ENCODE measurements at regions not wholly inside any gene's neighbourhood (a gene's known extent, or its start where the extent isn't known, plus 50 kb on each side); places are given as distances from the start of the nearest gene placed in this dataset.
A peak's percentile ranks its signal among the peaks of the same experiment; 100 is the strongest.

DNA sequence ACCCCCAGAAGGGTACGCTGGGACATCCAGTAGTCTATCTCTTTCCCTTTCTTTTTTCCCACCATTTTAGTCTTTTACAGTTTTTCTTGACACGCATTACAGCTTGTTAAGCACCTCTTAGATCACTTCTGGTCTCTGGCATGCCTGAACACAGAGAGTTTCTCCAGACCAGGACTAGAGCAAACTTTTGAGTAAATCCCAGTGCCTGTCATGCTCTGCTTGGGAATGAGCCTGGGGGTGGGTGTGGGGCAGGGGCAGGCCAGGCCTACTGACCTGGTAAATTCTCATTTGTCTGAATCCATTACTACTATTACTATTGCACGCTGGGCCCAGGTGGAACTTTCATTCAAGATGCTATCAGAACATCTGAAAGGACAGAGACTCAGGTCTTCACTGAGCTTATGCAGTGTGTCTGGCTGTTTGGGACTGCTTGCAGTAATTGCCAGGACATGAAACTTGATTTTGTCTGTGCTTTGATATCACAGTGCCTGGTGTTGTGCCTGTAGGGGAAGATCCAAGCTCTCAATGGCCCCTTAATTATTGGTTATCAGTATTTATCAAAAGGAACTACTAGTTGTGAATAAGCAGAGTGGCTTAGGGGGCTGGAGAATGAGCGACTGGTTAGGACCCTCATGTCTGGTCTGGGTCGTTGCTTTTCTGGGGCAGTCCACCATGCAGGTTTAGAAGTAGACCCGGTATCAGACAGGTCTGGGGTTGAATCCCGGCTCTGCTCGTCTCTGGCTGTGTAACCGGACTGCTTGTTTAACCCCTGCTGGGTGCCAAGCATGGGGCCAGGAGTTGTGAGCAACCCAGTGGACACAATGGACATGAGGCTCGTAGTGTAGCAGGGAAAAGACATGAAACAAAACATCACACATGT, 196.1 kb upstream of the TLE3 start:
- DNase-seq: no peak

DNA sequence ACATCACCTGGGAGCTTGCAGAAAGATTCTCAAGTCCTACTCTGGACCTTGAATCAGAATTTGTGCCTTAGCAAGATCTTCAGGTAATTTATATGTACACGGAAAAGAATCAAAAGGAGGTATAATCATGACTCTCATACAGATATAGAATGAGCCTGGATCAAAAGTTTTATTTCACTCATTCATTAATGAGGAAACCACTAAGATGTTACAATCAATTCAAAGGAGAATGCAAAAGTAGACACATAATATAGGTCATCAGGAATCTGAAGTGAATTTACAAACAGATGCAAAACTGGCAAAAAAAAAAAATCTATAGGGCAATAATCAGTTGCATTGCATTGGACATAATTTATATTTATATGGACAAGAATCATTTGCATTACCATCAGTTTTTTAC, 195.4 kb upstream of the TLE3 start:
- no peak for DNase-seq

DNA sequence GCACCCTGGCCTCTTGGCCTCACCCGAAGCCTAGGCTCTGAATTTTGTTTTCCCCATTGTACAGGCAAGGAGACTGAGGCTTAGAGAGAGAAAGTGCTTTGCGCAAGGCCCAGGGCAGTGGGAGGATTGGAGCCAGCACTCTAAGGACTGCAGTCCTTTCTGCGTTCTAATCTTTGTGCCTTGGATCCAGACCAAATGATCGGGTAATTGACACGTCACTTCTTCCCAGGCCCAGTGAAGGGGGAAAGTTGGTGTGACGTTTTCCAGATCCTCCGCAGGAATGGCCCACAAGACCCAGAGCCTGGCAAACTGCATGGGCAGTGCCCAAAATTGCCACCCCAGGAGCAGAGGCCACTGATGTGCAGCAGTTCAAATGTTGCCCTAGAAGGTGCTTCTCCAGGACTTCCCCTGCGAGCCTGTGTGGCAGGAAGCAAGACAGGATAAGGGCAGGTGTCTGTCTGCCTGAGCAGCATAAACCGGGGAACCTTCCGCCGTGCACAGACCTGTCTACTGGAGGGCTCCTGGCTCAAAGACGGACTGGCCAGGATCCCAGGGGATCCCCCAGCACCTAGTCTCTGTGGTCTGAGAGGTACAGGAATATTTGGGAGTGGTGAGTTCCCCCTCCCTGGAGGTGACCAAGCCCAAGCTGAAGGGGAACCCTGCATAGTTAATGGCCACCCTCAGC, 194.5 kb upstream of the TLE3 start:
- DNase-seq: no peak

DNA sequence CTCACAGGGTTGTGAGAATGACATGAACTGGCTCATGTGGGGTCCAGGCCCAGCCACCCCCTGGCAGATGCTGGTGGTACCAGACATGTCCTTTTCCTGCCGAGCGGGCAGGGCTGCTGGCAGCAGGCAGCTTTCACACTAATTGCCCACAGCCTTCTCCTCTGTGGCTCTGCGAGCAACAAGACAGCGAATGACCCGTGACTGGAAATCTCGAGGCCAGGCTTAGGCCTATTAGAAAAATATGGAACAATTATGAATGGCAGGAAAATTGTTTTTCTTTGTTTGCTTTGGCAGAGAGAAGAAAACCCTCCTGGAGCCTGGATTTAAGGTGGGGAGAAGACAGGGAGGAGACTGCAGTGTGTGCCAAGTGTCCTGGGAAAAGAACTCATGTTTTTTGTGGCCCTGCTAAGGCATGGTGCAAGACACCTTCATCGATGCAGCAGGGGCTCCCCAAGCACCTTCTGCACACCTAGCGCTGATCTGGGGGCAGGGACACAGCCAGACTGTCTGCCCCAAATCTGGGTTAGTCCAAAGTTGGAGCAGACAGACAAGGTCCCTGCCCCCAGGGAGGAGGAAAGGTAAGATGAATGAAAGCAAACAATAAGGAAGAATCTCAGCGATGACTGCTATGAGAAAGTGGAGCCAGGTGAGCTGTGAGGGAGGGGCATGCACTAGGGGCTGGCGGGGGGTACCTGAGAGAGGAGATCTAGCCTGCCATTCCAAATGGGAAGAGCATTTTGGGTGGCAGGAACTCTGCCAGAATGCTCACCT, 193.8 kb upstream of the TLE3 start:
- DNase-seq: no peak

DNA sequence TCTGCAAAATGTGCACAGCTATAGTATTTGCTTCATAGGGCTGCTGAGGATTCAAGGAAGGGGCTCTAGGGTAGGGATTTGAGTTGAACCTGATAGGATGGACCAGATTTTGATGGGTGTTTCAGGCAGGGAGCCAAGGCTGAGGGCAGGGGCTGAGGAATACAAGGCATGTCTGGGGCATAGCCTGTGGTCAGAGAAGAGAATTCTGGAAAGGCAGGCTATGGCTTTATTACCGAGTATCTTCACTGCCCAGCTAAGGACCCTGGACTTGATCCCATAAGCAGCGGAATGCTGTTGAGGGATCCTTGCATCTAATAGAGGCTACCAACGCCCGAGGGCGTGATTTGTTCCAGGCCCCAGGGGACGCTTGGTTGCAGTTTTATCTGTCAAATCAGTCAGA, 193.0 kb upstream of the TLE3 start:
- DNase-seq: no peak

DNA sequence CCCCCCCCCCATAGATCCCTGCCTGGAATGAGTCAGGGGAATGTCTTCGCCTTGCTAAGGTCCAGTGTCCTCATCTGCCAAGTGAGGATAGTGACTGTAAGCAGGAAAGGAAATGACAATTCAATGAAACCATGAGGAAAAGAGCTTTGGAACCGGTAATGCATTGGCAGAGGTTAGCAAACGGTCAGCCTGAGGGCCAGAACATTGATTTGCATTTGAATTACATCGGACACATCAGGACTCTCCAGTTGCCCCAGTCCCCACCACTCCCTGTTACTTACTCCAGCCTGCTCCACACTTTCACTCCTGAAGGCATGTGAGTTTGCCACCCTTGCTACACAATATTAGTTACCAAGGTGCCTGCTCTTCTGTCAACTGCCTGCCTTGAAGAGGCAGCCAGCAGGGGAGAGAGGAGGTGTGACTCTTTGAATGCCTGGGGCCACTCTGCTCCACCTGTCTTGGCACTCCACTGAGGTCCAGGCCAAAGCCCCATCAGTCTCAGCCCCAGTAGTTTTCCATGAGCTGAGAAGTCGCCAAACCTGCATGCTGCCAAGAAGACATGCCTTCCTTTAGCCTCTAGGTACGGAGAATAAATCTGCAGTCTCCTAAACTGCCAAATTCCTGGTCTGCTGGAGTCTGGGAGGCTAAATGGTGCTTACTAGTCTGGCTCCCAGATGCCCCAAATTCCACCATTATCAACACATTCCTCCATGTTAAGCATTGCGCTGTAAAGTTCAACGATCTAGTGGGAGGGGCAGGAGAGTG, 191.7 kb upstream of the TLE3 start:
- no peak for DNase-seq

DNA sequence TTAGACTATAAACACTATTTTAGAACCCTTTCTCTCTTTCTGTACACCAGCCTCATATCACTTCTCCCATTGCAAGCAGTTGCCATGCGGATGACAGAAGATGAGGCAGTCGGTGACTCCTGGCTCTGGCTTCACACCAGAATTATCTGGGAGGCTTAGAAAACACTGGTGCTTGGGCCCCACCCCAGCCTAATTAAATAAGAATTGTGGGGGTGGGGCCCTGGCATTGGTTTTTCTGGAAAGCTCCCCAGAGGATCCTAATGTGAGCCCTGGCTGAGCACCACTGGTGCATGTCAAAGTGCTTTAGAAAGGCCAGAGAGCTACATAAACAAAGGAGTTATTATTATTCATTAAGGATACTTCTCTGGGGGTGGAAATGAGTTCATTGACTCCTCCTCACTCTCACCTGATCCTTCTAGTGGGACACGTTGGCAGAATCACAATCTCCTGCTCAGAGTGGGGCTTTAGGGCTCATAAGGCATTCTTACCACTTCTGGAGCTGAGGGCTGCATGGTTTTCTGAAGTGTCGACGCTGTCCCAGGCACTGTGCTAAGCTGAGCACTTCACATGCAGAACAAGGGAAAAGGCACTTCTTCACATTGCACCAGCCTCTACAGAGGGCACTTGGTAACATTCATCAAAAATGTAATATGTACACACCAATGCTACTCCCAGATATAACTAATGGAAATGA, 188.5 kb upstream of the TLE3 start:
- DNase-seq: no peak

DNA sequence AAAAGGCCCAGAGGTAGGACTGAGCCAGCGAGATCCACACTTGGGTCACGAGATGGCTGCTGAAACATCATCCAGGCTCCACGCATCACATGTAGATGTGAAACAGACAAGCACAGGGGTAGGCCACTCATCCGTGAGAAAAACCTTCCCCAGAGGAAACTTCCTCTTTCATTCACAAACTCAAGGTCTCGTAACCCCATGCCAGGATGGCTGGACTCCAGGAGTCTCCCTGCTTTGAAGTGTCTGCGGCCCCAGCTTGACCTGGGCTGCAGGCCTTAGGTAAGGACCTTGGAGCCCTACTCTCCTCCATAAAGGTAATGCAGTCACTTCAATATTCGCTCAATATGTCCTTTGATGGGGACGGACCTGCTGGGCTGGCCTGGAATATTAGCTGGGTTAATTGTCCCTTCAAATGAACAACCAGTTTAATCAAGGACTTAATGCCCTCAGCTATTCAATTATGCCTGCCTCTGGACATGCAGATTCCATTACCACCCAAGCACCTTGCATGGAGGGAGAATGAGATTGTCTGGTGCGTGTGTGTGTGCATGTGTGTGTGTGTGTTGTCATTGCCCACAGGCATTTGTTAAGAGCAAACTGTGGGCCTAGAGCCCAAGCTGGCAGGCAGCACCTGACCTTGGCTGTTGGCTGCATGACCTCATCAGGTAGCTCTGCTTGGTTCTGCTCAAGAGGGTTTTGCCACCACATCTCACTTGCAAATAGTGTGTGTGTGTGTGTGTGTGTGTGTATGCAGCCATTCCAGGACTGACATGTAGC, 186.9 kb upstream of the TLE3 start:
- DNase-seq: peak in 3 of 14 donors; percentile 21 to 30 (median 25)

DNA sequence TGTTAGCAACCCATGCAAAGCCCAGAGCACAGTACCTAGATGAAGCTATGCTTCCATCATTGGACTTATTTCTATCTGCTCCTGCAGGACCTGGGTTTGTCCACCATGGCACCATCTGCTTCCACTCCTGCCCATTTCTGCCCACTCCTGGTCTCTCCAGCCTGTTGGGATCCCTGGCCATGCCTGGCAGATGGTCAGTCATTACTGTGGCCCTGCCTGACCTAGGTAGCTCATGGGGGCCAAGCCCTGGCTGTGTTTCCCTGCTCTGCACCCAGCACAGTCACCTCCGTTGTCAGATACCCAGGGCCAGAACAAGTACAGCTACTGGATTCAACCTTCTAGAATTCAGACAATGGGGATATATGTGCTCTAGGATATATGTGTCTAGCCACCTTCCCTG, 185.8 kb upstream of the TLE3 start:
- DNase-seq: no peak

DNA sequence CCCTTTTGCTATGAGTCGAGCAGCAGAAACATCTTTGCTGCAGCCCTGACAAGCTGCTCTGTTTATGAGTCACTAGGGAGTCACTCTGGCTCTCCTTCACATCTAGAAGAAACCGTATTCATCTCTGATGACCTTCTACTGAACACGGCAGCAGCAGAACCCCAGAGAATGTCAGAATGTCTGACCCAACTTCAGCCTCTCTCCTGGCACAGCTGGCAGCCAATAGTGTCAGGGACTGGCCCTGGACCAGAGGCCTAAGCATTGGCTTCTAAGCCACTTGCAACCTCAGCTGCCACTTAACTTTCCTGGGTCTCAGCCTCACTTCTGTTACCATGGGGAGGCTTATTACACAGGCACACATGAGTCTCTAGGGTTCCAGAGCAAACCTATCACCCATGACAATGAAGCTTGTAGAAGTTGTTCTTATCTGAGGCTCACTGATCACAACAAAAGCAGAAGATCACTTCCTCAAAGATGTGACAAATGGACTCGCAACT, 184.1 kb upstream of the TLE3 start:
- DNase-seq: peak in 2 of 14 donors; percentile 11 to 43

DNA sequence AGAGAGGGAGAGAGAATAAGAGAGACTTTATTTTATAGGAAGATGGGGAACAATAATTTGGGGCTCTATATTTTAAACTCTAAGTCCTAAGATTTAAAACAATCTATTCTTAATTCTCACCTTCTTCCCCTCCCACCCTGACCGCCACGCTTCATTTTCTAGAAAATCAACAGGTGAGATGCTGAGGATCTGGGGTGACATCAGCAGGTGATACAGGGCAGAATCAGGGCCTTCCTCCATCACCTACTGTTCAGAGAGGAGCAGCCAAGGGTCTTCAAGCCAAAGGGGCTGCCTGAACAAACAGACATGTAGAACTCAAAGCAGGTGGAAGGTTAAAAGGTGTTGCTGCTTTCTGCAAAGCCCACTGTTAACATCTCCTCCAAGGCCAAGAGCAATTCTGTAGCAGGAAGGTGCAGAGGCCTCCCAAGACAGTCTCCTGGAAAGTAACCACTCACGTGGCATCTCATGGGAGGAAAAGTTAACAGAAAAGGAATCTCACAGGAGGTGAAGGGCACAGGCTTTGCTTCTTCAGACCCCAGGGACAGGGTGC, 183.6 kb upstream of the TLE3 start:
- DNase-seq: no peak

DNA sequence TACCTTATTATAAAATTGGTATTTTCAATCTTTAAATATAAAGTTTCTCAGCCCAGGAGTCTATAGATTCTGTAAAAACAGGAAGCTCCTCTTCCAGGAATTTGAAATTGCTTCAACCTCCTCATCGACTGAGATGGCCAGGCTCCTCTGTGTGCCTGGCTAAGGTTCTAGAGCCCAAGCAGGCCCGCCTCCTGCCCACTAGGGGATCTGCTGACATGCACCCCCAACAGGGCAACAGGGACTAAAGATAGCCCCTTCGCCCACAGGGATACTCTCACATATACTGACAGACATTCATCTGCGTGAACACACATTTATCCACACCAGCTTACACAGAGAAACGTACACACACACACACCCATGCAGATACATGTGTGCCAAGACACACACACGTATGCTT, 183.1 kb upstream of the TLE3 start:
- DNase-seq: no peak

DNA sequence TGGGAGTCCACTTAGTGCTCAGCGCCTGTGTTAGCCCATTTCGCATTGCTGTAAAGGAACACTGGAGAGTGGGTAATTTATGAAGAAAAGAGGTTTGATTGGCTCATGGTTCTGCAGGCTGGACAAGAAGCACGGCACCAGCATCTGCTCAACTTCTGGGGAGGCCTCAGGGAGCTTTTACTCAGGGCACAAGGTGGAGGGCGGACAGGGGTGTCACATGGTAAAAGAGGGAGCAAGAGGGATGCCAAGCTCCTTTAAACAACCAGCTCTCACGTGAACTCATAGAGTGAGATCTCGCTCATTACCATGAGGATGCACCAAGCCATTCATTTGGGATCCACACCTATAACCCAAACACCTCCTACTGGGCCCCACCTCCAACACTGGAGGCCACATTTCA, 181.4 kb upstream of the TLE3 start:
- no peak for DNase-seq

DNA sequence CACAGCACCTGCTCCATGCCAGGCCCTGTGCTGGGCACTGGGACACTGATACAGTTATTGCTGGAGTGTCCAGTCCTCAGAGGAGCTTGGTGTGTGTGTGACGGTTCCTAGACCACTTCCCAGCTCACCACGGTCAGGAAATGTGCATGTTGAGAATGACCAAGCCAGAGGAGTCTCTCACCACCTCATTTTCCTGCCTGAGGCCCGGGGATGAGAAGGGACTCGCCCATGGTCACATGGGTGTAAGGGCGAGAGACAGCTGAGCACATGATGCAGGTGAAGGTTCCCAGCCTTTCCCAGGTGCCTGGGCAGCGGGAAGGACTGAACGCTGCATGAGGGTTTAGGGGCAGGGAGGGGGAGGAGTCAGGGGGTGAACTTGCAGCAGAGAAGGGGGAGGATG, 180.9 kb upstream of the TLE3 start:
- no peak for DNase-seq

DNA sequence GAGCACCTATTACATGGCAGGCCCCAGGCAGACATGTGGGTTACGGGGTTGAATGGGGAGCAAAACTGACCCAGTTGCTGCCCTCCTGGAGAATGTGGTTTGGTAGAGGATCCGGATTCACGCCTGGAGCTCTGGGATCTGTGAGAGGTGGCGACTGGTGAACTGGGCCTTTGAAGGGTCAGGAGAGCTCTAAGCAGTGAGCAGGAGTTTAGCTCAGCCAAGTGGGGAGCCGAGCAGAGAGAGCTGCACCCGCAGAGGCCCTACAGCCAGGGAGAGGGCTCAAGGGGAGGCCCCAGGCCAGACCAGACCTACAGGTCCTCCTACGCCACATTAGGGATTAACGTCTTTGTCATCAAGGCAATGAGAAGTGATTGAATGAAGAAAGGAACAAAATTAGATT, 179.8 kb upstream of the TLE3 start:
- no peak for DNase-seq

DNA sequence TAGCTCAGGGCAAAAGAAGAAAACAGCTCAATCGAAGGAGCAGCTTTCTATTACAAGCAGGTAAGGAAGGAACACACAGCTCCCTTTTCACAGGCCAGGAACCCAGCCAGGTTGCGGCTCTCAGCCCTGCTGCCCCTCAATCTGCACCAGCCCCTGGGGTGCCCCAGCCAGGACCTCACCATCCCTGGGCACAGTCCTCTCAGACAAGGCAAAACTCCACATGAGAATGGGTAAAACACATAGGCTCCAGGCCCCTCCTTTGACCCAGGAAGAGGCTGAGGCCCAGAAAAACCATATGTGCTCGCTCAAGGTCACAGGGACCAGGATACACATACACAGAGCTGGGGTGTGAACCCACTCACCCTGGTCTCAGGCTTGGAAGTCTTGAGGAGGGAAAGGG, 178.7 kb upstream of the TLE3 start:
- no peak for DNase-seq

DNA sequence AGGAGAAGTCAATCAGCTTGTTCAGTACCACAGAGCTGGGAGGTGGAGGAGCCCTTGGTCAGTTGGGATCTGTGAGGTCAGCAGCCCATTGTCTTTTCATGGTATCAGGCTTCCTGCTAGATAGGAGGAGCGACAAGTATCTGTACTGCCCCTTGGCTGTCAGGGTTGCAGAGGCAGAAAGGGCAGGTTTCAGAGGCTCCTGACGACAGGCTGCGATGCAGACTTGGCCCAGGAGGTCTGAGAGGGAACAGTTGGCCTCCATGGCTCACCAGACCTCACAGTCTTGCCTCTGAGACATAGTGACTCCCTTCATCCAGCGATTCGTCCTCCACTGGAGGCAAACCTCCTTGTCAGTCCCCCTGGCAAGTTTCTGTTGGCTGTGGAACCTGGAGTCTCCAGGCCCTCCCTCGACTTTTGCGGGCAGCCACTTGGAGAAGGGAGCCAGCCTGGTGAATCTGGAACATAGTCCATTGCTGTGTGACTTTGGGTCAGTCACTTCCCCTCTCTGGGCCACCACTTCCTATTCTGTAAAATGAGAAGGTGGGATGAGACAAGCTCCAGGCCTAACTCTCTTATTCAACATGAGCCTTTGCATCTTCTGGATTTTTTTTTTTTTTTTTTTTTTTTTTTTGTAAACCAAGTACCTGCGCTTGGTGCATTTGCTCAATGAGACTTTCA, 177.9 kb upstream of the TLE3 start:
- no peak for DNase-seq

DNA sequence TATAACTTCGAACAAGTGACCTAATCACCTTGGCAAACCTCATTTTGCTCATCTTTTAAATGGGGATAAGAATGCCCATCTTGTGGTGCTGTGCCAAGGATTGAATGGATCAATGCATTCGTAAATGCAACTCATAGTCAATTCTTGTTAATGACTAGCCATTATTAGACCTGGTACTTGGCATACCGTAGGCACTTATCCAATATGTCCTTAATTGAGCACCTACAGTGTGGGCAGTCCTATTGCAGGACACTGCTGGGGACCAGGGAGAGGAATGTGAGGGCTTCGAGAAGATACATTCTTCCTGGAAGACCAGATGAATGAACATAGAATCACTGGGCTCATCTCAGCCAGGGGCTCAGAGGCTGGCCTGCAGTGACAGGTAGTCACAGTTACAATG, 177.2 kb upstream of the TLE3 start:
- DNase-seq: no peak

DNA sequence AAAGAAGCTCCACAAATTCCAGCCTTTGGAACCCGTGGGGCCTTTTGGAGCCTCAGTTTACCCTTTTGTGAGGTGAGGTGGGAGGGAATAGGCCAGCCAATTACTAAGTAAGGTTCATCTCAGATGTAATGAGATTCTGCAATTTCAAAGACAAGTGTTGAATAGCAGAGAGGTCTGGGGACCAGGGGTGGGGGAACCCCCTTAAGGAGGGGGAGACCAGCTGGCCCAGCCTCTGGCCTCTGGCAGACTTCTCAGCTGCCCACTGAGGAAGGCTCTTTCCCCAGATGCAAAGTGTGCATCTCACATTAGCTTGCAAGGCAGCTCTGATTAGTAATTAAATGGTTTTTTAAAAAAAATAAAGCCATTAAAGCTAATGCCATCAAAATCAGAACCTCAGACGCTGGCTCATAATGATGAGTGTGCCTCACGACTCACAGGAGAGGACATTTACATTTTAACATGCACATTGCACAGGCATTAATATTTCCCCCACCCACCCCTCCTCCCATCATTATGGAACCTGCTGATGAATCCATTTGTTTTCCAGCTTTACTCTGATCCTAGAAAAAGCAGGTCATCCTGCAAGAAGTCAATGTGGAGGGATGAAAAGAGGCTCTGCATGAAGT, 176.7 kb upstream of the TLE3 start:
- no peak for DNase-seq

DNA sequence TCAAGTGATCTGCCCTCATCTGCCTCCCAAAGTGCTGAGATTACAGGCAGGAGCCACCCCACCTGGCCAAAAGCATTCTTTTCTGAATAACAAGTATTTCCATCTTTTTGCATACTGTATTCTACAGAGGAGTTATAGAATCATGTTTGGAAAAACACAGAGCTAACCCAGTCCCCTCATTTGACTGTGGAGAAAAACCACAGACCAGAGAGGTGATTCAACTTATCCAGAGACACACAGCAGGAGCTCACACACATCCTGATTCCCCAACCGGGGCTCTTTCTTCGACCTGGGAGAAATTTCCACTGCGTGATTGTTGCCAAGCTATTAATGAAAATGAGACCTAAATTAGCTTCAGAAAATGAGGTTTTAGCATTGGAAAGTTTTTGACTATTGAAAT, 176.1 kb upstream of the TLE3 start:
- DNase-seq: no peak

All from C1 segment of cervical spinal cord (tissue), 14 donors.